SJSA1 (cell line): ENCODE measurements at regions not wholly inside any gene's neighbourhood (a gene's known extent, or its start where the extent isn't known, plus 50 kb on each side); places are given as distances from the start of the nearest gene placed in this dataset.

Experiments used
- DNase-seq, 2 experiments: peaks; one replicate each; pipeline ENCODE4 v3.0.0-alpha.2; 2015 to 2020; ENCODE audit warnings: low spot score in 2 of 2, low read depth in 1 of 2
- H3K27ac ChIP-seq: fragments of 250-450 bp; sonication (Bioruptor Pico); 2 replicates; pipeline ENCODE4 v1.5.1; 2020; ENCODE audit warnings: mild to moderate bottlenecking, moderate library complexity
- H3K27me3 ChIP-seq: fragments of 250-450 bp; sonication (Bioruptor Pico); replicated peaks from 2 replicates; pipeline ENCODE4 v1.5.1; 2020; ENCODE audit warnings: mild to moderate bottlenecking, moderate library complexity
- H3K36me3 ChIP-seq: fragments of 250-450 bp; sonication (Bioruptor Pico); 2 replicates; pipeline ENCODE4 v1.5.1; 2020; ENCODE audit warnings: mild to moderate bottlenecking
- H3K4me1 ChIP-seq: fragments of 250-450 bp; sonication (Bioruptor Pico); replicated peaks from 2 replicates; pipeline ENCODE4 v1.6.1; 2021; ENCODE audit warnings: mild to moderate bottlenecking
- H3K4me3 ChIP-seq: fragments of 250-450 bp; sonication (Bioruptor Pico); 2 replicates; pipeline ENCODE4 v1.5.1; 2020; ENCODE audit warnings: mild to moderate bottlenecking
- H3K9me3 ChIP-seq: fragments of 250-450 bp; sonication (Bioruptor Pico); replicated peaks from 2 replicates; pipeline ENCODE4 v1.5.1; 2020; ENCODE audit warnings: mild to moderate bottlenecking

- DNase-seq: no peak
- H3K4me3 ChIP-seq: no peak overlapping the region
- H3K4me1 ChIP-seq: no peaks in the 10 kb centered on the region
- 0 out of 2 replicates have a peak, but pooled peaks cover 3% of the 10 kb centered on the region for H3K27me3 ChIP-seq
- H3K27ac ChIP-seq: no peak overlapping the region
- H3K36me3 ChIP-seq: no peaks in the 10 kb centered on the region
- H3K9me3 ChIP-seq: no peaks in the 10 kb centered on the region
These were observed 294.8 kb upstream of the MGAT5 start for GRCh38 chr2:133959066-133959465.

GRCh38 chr2:133966720-133967304, 287.1 kb upstream of the MGAT5 start:
- Histone ChIP-seq H3K27ac (no peak overlapping the region), H3K36me3 (no peaks in the 10 kb centered on the region), H3K4me3 (no peak overlapping the region), H3K4me1 (no peaks in the 10 kb centered on the region), H3K27me3 (0 out of 2 replicates have a peak, but pooled peaks cover 3% of the 10 kb centered on the region), H3K9me3 (no peaks in the 10 kb centered on the region)
- DNase-seq: no peak

- Histone ChIP-seq H3K27me3 (0 out of 2 replicates have a peak, but pooled peaks cover 3% of the 10 kb centered on the region), H3K4me1 (no peaks in the 10 kb centered on the region), H3K27ac (no peak overlapping the region), H3K36me3 (no peaks in the 10 kb centered on the region), H3K4me3 (no peak overlapping the region), H3K9me3 (no peaks in the 10 kb centered on the region)
- no peak for DNase-seq
These were observed 286.5 kb upstream of the MGAT5 start for GRCh38 chr2:133967326-133967725.

DNA sequence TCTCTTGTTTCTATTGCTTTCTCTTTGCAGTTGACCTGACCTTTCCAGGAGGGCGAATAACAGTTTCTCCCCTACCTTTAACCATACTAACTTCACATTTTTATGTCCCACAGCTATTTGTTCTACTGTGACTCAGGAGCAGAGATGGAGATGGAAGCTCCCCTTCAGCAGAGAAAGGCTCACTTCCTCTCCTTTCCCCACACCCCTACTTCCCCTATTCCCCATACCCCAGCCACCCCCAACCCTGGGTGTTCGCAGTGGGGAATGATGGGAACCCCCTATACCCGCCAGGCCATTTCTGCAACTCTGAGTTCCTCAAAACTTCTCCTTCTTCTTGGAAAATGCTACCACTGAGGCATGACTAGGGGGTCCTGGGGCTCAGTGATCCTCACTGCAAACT, 285.4 kb upstream of the MGAT5 start:
- Histone ChIP-seq H3K27me3 (no peaks in the 10 kb centered on the region), H3K4me1 (no peaks in the 10 kb centered on the region), H3K4me3 (no peak overlapping the region), H3K9me3 (no peaks in the 10 kb centered on the region), H3K36me3 (no peaks in the 10 kb centered on the region), H3K27ac (no peak overlapping the region)
- DNase-seq: no peak

GRCh38 chr2:133970641-133971040, 283.2 kb upstream of the MGAT5 start:
- Histone ChIP-seq H3K4me3 (no peak overlapping the region), H3K4me1 (no peaks in the 10 kb centered on the region), H3K9me3 (no peaks in the 10 kb centered on the region), H3K27ac (no peak overlapping the region), H3K27me3 (no peaks in the 10 kb centered on the region), H3K36me3 (no peaks in the 10 kb centered on the region)
- DNase-seq: no peak

DNA sequence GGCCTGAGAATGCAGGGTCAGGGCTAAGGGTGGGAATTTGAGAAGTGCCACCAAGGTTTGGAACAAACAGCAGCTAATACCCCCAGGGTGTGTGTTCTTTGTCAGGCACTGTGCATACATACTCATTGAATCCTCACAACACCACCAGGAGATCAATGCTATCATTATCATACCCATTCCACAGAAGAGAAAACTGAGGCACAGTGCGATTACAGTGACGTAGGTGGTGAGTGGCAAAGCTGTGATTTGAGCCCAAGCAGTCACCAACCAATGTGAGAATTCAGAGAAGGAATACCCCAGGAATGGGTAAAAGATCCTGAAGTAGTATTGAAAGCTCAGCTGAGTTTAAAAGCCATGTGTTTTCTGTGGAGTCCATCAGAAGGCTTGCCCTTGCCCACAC, 281.6 kb upstream of the MGAT5 start:
- DNase-seq: no peak

DNA sequence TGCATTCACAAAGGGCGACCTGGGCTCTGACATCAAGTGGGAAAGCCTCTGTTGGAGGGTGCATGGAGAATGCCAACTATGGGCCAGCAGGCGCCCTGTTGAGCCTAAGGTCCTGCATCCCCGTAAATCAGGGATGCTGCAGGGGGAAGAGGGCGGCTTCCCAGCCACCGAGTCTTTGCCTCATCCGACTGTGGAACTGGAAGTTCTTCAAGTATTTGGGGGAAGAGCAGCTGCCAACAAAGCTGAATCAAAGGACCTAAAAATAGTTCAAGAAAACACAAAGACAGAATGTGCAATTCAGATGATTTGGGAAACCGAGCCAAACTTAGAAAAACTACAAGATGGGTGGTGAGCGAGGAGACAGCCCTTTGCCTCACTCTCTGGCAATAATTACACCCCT, 281.1 kb upstream of the MGAT5 start:
- Histone ChIP-seq H3K27me3 (no peaks in the 10 kb centered on the region), H3K27ac (no peak overlapping the region), H3K4me1 (no peaks in the 10 kb centered on the region), H3K9me3 (no peaks in the 10 kb centered on the region), H3K4me3 (no peak overlapping the region), H3K36me3 (no peaks in the 10 kb centered on the region)
- no peak for DNase-seq

More for the DNA sequence above, 281.6 kb upstream of the MGAT5 start:
- no peaks in the 10 kb centered on the region for H3K27me3 ChIP-seq
- no peak overlapping the region for H3K4me3 ChIP-seq
- H3K9me3 ChIP-seq: no peaks in the 10 kb centered on the region
- H3K4me1 ChIP-seq: no peaks in the 10 kb centered on the region
- no peak overlapping the region for H3K27ac ChIP-seq
- no peaks in the 10 kb centered on the region for H3K36me3 ChIP-seq

GRCh38 chr2:133974353-133974752, 279.5 kb upstream of the MGAT5 start:
- DNase-seq: no peak
- no peaks in the 10 kb centered on the region for H3K27me3 ChIP-seq
- H3K9me3 ChIP-seq: no peaks in the 10 kb centered on the region; the same call in 1 of the 2 replicates
- H3K36me3 ChIP-seq: no peaks in the 10 kb centered on the region
- H3K27ac ChIP-seq: no peak overlapping the region
- H3K4me3 ChIP-seq: no peak overlapping the region
- no peaks in the 10 kb centered on the region for H3K4me1 ChIP-seq

- Histone ChIP-seq H3K4me3 (no peak overlapping the region), H3K27ac (no peak overlapping the region), H3K4me1 (no peaks in the 10 kb centered on the region), H3K27me3 (no peaks in the 10 kb centered on the region), H3K9me3 (no peaks in the 10 kb centered on the region; the same call in 1 of the 2 replicates), H3K36me3 (no peaks in the 10 kb centered on the region)
- no peak for DNase-seq
These were observed 278.7 kb upstream of the MGAT5 start for GRCh38 chr2:133975135-133975534.

- no peaks in the 10 kb centered on the region for H3K4me1 ChIP-seq
- no peaks in the 10 kb centered on the region for H3K27me3 ChIP-seq
- no peak for DNase-seq
- H3K9me3 ChIP-seq: no peaks in the 10 kb centered on the region; the same call in 1 of the 2 replicates
- no peak overlapping the region for H3K27ac ChIP-seq
- H3K4me3 ChIP-seq: no peak overlapping the region
- no peaks in the 10 kb centered on the region for H3K36me3 ChIP-seq
These were observed 278.0 kb upstream of the MGAT5 start for GRCh38 chr2:133975676-133976428.

DNA sequence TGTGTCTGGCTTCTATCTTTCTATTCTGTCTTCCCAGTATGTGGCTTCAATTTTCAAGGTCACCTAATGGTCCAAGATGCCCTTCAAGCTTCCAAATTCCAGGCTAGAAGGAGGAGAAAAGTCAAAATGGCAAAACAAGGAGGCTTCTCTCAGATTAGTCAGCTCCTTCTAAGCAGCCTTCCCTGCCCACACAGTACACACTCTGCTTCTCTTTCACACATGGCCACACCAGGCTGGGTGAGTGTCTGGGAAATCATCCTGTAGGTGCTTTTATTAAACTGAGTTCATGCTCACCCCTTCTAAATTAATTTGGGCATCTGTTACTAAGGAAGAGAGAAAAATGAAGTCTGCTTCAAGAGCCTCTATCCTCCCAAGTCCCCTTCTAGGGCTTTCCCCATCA, 277.2 kb upstream of the MGAT5 start:
- Histone ChIP-seq H3K4me3 (no peak overlapping the region), H3K4me1 (no peaks in the 10 kb centered on the region), H3K36me3 (no peaks in the 10 kb centered on the region)

GRCh38 chr2:133977405-133977804, 276.5 kb upstream of the MGAT5 start:
- Histone ChIP-seq H3K36me3 (no peaks in the 10 kb centered on the region), H3K4me1 (no peaks in the 10 kb centered on the region), H3K27ac (no peak overlapping the region), H3K9me3 (no peaks in the 10 kb centered on the region; the same call in 1 of the 2 replicates), H3K4me3 (no peak overlapping the region), H3K27me3 (no peaks in the 10 kb centered on the region)
- DNase-seq: no peak

More for the DNA sequence above, 277.2 kb upstream of the MGAT5 start:
- no peak for DNase-seq
- Histone ChIP-seq H3K9me3 (no peaks in the 10 kb centered on the region; the same call in 1 of the 2 replicates), H3K27me3 (no peaks in the 10 kb centered on the region), H3K27ac (no peak overlapping the region)

DNA sequence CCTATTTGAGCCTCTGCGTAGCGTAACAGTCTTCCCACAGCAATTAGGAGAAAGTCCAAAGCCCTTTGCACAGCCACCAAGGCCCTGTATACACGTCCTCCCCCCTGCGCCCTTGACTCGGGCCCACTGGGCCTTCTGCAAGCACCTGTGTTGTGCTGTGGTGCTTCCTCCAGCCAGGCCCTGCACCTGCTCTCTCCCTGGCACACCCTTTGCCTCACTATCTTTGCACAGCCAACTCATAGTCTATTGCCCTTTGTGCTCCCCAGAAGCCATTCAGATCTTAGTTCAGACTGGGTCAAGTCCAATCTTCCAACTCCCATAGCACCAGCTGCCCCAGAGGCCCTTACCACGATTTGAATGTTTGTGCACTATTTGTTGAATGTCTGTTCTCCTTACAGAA, 271.6 kb upstream of the MGAT5 start:
- DNase-seq: no peak
- Histone ChIP-seq H3K27me3 (no peaks in the 10 kb centered on the region), H3K4me3 (no peak overlapping the region), H3K27ac (no peak overlapping the region), H3K4me1 (peaks cover 4% of the 10 kb centered on the region; the same call in 1 of the 2 replicates), H3K9me3 (no peaks in the 10 kb centered on the region; the same call in 1 of the 2 replicates), H3K36me3 (no peaks in the 10 kb centered on the region)

- DNase-seq: no peak
- Histone ChIP-seq H3K36me3 (no peaks in the 10 kb centered on the region), H3K27ac (no peak overlapping the region), H3K9me3 (no peaks in the 10 kb centered on the region), H3K27me3 (no peaks in the 10 kb centered on the region), H3K4me1 (peaks cover 4% of the 10 kb centered on the region; the same call in 1 of the 2 replicates), H3K4me3 (no peak overlapping the region)
These were observed 268.3 kb upstream of the MGAT5 start for GRCh38 chr2:133985563-133985962.
